ENCODE measurements at regions not wholly inside any gene's neighbourhood (a gene's known extent, or its start where the extent isn't known, plus 50 kb on each side); places are given as distances from the start of the nearest gene placed in this dataset.

GRCh38 chr13:53901593-53901992 is 873.0 kb downstream of the OLFM4 start:
- no peak for DNase-seq

DNA sequence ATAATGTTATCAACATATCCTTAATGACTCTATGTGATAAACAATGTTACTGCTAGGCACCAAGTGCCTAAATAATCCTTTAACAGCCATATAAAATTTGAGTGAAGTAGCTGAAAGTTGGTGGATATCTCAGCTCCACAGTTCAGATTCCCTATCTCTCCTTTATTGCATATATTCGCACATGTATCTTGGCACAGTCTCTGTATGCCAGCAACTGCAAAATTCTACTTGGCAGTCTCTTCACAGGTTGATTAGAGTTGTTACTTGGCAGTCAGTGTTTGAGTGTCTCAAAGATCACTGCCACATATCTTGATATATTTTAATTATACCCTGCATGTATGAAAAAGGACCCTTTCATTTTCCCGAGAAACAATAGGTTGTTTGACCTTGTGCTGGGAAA is 879.3 kb downstream of the OLFM4 start:
- DNase-seq = no peak

- no peak for DNase-seq
Observed at GRCh38 chr13:53920916-53921315, 892.3 kb downstream of the OLFM4 start.

GRCh38 chr13:53921473-53921872 is 892.9 kb downstream of the OLFM4 start:
- no peak for DNase-seq

GRCh38 chr13:53941588-53942190 is 913.1 kb downstream of the OLFM4 start:
- no peak for DNase-seq

DNA sequence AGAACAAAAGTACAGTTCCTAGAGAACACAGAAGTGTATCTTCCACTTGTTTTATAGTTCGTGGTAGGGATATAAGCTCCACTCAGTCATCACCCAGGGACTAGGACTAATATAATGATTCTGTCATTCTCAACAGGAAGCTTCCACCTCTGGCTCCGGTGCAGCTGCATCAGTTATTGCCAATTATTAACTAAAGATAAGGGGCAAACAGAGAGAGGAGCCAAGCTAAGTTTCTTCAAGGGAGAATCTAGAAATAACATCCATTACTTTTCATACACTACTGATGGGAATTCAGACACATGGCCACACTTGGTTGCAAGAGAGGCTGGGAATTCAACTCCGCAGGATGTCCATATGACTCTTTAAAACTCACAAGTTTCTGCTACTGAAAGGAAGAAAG is 917.9 kb downstream of the OLFM4 start:
- no peak for DNase-seq

DNA sequence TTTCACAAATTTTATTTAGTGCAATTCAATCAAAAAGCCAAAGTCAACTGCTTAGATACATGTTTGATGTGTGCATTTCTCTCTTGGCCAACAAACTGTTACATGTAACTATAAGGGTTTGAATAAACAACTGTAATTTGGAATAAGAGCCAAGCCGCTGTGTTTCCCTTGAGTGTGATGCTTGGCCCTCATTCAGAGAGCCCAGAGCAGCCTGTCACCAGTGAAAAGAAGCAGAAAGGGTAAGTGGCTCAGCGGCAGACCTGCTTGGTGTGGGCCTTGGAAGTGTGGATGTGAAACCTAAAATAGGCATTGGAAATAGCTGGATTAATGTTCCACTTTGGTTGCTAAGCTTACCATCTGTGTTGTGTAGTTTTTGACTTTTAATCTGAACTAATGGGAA is 924.6 kb downstream of the OLFM4 start:
- DNase-seq = no peak
